Endothelial cell of hepatic sinusoid (primary cell): ENCODE measurements at regions not wholly inside any gene's neighbourhood (a gene's known extent, or its start where the extent isn't known, plus 50 kb on each side); places are given as distances from the start of the nearest gene placed in this dataset.

Experiments
- in situ Hi-C: cut with HindIII; loops from 2 replicates; pipeline ENCODE4 v1.10.0; 2017; ENCODE audit warnings: low sequenced_read_pairs

DNA sequence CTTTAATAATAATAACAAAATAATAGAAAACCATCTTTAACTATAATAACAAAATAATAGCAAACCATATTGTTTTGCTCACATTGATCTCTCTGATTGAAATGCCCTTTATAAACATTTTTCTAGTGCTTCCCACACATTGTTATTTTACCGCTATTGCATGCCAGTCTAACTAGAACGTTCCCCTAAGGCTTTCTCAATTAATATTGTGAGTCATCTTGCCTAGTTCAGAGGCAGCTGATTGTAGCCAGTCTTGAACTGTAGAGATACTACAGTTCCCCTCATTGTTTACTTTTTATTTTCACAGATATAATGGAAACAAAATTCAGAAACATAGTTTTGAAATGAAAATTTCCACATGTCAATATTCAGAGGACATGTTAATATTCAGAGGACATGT lies 192.3 kb upstream of the ADGRL4 start:
- in situ Hi-C loops = no loop called here

GRCh38 chr1:79197421-79197820 lies 190.9 kb upstream of the ADGRL4 start:
- in situ Hi-C loops = no loop called here

DNA sequence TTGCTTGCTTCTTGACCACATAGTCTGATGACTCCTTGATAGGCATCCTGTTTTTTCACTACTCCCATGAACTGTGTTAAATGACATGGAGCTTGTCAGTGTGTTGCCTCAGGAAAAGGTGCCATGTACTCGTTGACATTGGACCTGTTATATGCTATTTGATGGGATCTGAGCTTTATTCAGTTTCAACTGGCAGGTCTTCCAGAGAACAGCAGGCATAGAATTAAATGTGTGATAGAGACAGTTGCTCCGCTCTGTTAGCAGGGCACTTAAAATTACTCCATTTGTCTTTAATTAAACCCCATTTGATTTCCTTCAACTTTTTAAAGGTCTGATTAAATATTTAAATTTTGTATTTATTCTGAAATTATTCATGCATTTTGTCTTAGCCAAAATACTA lies 189.7 kb upstream of the ADGRL4 start:
- in situ Hi-C loops = no loop called here

- in situ Hi-C loops = no loop called here
Observed at GRCh38 chr1:79193211-79194079, 186.9 kb upstream of the ADGRL4 start.

- in situ Hi-C loops = no loop called here
Observed at GRCh38 chr1:79190074-79190473, 183.5 kb upstream of the ADGRL4 start.

GRCh38 chr1:79188337-79188736 lies 181.8 kb upstream of the ADGRL4 start:
- in situ Hi-C loops = loop anchor here (5.0 kb wide), 1 partner anchor 51 kb away; no protein-coding TSS in a partner anchor

GRCh38 chr1:79186260-79186659 lies 179.7 kb upstream of the ADGRL4 start:
- in situ Hi-C loops = loop anchor here (5.0 kb wide), 1 partner anchor 49 kb away; no protein-coding TSS in a partner anchor

GRCh38 chr1:79177844-79178243 lies 171.3 kb upstream of the ADGRL4 start:
- in situ Hi-C loops = no loop called here

DNA sequence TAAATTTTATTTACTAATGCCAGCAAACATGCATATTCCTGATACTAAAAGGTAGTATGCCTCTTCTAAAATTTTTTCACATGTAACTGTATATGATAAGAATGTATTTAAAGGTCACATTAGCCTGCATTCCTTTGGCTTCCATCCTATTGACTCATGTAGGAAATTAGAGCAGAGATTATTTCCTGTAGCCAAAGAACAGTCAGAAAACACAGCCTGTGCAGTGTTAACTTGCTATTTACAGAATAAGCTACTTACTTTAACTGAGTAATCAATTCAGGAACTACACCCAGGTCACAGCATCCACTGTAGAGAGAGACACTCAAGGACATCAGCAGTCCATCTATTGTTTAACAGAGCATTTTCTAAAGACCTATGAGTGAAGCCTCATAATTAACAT lies 154.5 kb upstream of the ADGRL4 start:
- in situ Hi-C loops = no loop called here

GRCh38 chr1:79155991-79156390 lies 149.5 kb upstream of the ADGRL4 start:
- in situ Hi-C loops = no loop called here

- in situ Hi-C loops = no loop called here
Observed at GRCh38 chr1:79151006-79151796, 144.7 kb upstream of the ADGRL4 start.

- in situ Hi-C loops = no loop called here
Observed at GRCh38 chr1:79150576-79150975, 144.0 kb upstream of the ADGRL4 start.

DNA sequence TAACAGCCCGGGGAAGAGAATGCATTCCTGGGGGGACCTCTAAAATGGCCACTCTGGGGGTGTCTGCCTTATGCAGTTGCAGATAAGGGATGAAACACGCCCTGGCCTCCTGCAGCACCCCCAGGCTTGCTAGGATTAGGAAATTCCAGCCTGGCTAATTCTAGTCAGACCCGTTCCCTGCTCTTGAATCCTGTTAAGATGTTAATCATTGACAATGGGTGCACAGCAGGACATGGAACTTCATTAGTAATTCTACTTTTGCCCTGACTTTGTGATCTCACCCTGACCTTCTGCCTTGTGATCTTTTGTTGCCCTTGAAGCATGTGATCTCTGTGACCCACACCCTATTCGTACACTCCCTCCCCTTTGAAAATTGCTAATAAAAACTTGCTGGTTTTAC lies 131.7 kb upstream of the ADGRL4 start:
- in situ Hi-C loops = loop anchor here (5.0 kb wide), 1 partner anchor 49 kb away; no protein-coding TSS in a partner anchor

GRCh38 chr1:79133774-79134364 lies 127.3 kb upstream of the ADGRL4 start:
- in situ Hi-C loops = no loop called here

GRCh38 chr1:79131626-79132025 lies 125.1 kb upstream of the ADGRL4 start:
- in situ Hi-C loops = no loop called here

GRCh38 chr1:79129914-79130313 lies 123.4 kb upstream of the ADGRL4 start:
- in situ Hi-C loops = no loop called here

DNA sequence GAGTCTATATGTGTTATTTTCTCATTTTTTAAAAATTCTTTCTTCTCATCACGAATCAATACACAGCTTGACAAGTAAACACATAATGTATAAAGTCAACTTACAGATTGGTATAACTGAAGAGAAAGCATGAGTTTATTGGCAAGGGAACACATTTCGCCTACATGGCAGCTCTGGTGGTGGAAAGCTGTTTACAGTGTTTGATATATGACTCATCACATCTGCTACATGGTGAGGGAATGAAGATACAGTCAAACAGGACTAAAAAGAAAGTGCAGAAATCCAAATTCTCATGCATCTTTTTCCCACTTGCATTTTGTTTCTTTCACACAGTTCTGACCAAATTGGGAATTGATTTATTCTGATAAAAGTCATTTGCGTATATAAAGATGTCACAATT lies 122.2 kb upstream of the ADGRL4 start:
- in situ Hi-C loops = no loop called here

DNA sequence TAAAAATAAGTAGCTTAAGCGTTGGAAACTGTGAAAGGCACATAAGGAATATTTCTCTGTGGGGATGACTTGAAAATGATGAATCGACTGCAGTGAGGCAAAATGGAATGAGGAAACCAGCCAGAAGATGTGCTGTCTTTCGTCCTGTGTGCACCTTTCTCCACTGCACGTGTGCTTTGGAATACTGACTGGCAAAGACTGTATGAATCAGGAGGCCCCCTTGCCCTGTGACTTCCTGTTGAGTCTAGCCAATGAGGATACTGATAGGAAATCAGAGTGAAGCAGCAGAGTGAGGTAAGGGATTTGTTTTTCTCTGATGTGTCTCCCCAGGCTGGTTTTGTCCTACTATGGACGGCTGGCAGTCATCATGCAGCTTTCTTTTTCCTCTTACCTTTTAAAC lies 118.2 kb upstream of the ADGRL4 start:
- in situ Hi-C loops = no loop called here

- in situ Hi-C loops = no loop called here
Observed at GRCh38 chr1:79122521-79122920, 116.0 kb upstream of the ADGRL4 start.

DNA sequence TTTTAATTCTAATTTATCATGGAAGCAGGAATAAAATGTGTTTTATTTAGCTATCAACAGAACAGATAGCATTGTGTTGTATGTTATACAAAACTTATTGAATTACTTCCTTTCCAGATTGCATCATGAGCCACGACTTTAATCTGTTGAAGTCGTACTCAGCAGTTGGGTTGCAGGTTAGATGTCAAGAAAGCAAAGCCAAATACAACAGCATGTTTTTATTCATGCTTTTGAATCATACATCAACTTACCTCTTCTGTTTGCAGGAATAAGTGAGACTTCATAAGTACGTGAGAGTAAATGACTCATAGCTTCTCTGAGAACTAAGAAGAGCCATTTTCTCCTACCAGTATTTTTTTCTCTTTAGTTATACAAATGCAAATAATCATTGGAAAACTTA lies 110.8 kb upstream of the ADGRL4 start:
- in situ Hi-C loops = no loop called here

GRCh38 chr1:79113836-79114235 lies 107.3 kb upstream of the ADGRL4 start:
- in situ Hi-C loops = no loop called here

- in situ Hi-C loops = no loop called here
Observed at GRCh38 chr1:79110749-79111148, 104.2 kb upstream of the ADGRL4 start.
